Neural cell (in vitro differentiated cells): ENCODE measurements at regions not wholly inside any gene's neighbourhood (a gene's known extent, or its start where the extent isn't known, plus 50 kb on each side); places are given as distances from the start of the nearest gene placed in this dataset.

Experiments used
- EZH2 ChIP-seq: fragments of 200-600, 300-800 bp; shearing (Covaris generic), sonication (generic); IDR thresholded peaks from 2 replicates; pipeline ENCODE4 v1.6.1; 2014; ENCODE audit warnings: antibody characterized with exemption, low read length, borderline replicate concordance, mild to moderate bottlenecking; ENCODE audit not compliant: insufficient read depth, poor library complexity, severe bottlenecking
- MXI1 ChIP-seq: fragments of 450-650 bp; conservative IDR thresholded peaks from 2 replicates; pipeline ENCODE4 v1.6.1; 2014; ENCODE audit warnings: antibody characterized with exemption, mild to moderate bottlenecking; ENCODE audit not compliant: poor library complexity, severe bottlenecking
- POLR2AphosphoS5 ChIP-seq: IDR thresholded peaks from 2 replicates; pipeline ENCODE4 v1.6.1; 2012
- RAD21 ChIP-seq: fragments of 450-650 bp; conservative IDR thresholded peaks from 2 replicates; pipeline ENCODE4 v1.6.1; 2014; ENCODE audit warnings: antibody characterized with exemption, mild to moderate bottlenecking, moderate library complexity
- TF ChIP-seq, protein P1 (sequence below): fragments of 450-650 bp; IDR thresholded peaks from 2 replicates; pipeline ENCODE4 v1.5.1; 2014; ENCODE audit warnings: antibody characterized with exemption, mild to moderate bottlenecking, moderate library complexity; ENCODE audit not compliant: poor library complexity, severe bottlenecking

- TF ChIP-seq RAD21, result no peak
- TF ChIP-seq, protein P1, sequence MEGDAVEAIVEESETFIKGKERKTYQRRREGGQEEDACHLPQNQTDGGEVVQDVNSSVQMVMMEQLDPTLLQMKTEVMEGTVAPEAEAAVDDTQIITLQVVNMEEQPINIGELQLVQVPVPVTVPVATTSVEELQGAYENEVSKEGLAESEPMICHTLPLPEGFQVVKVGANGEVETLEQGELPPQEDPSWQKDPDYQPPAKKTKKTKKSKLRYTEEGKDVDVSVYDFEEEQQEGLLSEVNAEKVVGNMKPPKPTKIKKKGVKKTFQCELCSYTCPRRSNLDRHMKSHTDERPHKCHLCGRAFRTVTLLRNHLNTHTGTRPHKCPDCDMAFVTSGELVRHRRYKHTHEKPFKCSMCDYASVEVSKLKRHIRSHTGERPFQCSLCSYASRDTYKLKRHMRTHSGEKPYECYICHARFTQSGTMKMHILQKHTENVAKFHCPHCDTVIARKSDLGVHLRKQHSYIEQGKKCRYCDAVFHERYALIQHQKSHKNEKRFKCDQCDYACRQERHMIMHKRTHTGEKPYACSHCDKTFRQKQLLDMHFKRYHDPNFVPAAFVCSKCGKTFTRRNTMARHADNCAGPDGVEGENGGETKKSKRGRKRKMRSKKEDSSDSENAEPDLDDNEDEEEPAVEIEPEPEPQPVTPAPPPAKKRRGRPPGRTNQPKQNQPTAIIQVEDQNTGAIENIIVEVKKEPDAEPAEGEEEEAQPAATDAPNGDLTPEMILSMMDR, result no peak
- TF ChIP-seq MXI1, result no peak
- no peak for TF ChIP-seq EZH2
- no peak for TF ChIP-seq POLR2AphosphoS5
Observed at GRCh38 chr6:40792183-40792582, 205.0 kb upstream of the LRFN2 start.
